H1 (cell line): ENCODE measurements at regions not wholly inside any gene's neighbourhood (a gene's known extent, or its start where the extent isn't known, plus 50 kb on each side); places are given as distances from the start of the nearest gene placed in this dataset.

Experiments
- CTCF ChIA-PET: fragments of 300-600 bp; sonication (Branson Sonifier 250); formaldehyde crosslinking; loops from one replicate; lab custom pipeline; 2021; ENCODE audit not compliant: partially characterized antibody; lab: Charles Lee
- POLR2A ChIA-PET: fragments of 300-600 bp; sonication (Branson Sonifier 250); formaldehyde crosslinking; loops from one replicate; lab custom pipeline; 2021; ENCODE audit warnings: inconsistent platforms; ENCODE audit not compliant: partially characterized antibody; lab: Charles Lee
- DNase-seq, 2 experiments: peaks; one replicate each; pipeline versions ENCODE4 v3.0.0 to v3.0.0-alpha.2; 2010 to 2022; ENCODE audit warnings: low spot score in 2 of 2, low read depth in 1 of 2, mixed read lengths in 1 of 2
- FAIRE-seq: peaks from 2 replicates; lab custom pipeline; 2011; peaks lifted over from hg19 to GRCh38; lab: Jason Lieb, UNC
- H2AFZ ChIP-seq: 2 replicates; pipeline ENCODE4 v1.8.1; 2012; ENCODE audit warnings: low read length, inconsistent platforms
- H2AK5ac ChIP-seq: 2 replicates; pipeline ENCODE4 v1.6.1; 2013; ENCODE audit warnings: low read depth, low read length
- H2BK120ac ChIP-seq: replicated peaks from 2 replicates; pipeline ENCODE3; 2013; ENCODE audit warnings: low read depth, low read length, inconsistent platforms
- H2BK12ac ChIP-seq: 2 replicates; pipeline ENCODE4 v1.6.1; 2013; ENCODE audit warnings: low read depth, low read length
- H2BK15ac ChIP-seq: 2 replicates; pipeline ENCODE4 v1.6.1; 2013; ENCODE audit warnings: low read length
- H2BK20ac ChIP-seq: 2 replicates; pipeline ENCODE4 v1.6.1; 2013; ENCODE audit warnings: low read length
- H2BK5ac ChIP-seq: 2 replicates; pipeline ENCODE4 v1.6.1; 2013; ENCODE audit warnings: low read depth, low read length
- H3K14ac ChIP-seq: 2 replicates; pipeline ENCODE4 v1.6.1; 2013; ENCODE audit warnings: inconsistent platforms; ENCODE audit not compliant: insufficient read length
- H3K18ac ChIP-seq: 2 replicates; pipeline ENCODE4 v1.6.1; 2013; ENCODE audit warnings: low read length; ENCODE audit errors: extremely low read depth
- H3K23ac ChIP-seq: 2 replicates; pipeline ENCODE4 v1.6.1; 2013; ENCODE audit warnings: inconsistent platforms; ENCODE audit not compliant: insufficient read length
- H3K23me2 ChIP-seq: 2 replicates; pipeline ENCODE4 v1.6.1; 2013; ENCODE audit warnings: low read depth, low read length
- H3K27ac ChIP-seq: 2 replicates; pipeline ENCODE4 v1.6.1; 2011; ENCODE audit warnings: low read depth, low read length, inconsistent platforms
- H3K27me3 ChIP-seq, 4 experiments: replicated peaks in 1 of 4; 1 replicate in 1 of 4; 2 replicates in 3 of 4; pipeline versions ENCODE4 v1.6.1 to v1.8.1; 2011 to 2013; ENCODE audit warnings: low read length in 3 of 4, mild to moderate bottlenecking in 3 of 4, inconsistent platforms in 2 of 4, mixed read lengths in 2 of 4, moderate library complexity in 1 of 4; ENCODE audit not compliant: control insufficient read depth in 3 of 4, insufficient read depth in 3 of 4; ENCODE audit errors: extremely low read depth in 1 of 4
- H3K36me3 ChIP-seq, 4 experiments: 2 replicates each; pipeline versions ENCODE4 v1.6.1 to v1.8.1; 2011 to 2013; ENCODE audit warnings: mild to moderate bottlenecking in 4 of 4, low read length in 3 of 4, moderate library complexity in 2 of 4, control low read depth in 1 of 4, inconsistent platforms in 1 of 4; ENCODE audit not compliant: insufficient read depth in 4 of 4, control insufficient read depth in 2 of 4
- H3K4ac ChIP-seq: replicated peaks from 2 replicates; pipeline ENCODE3; 2013; ENCODE audit warnings: low read length, low read depth, mixed read lengths, inconsistent platforms; ENCODE audit not compliant: insufficient read length
- H3K4me1 ChIP-seq, 4 experiments: replicated peaks in 1 of 4; 1 replicate in 1 of 4; 2 replicates in 3 of 4; pipeline versions ENCODE4 v1.6.1 to v1.8.1; 2011 to 2013; ENCODE audit warnings: low read length in 3 of 4, inconsistent platforms in 2 of 4, mixed read lengths in 1 of 4; ENCODE audit not compliant: insufficient read depth in 4 of 4, control insufficient read depth in 3 of 4
- H3K4me2 ChIP-seq, 2 experiments: 2 replicates each; pipeline versions ENCODE4 v1.6.1 to v1.8.1; 2011 to 2013; ENCODE audit warnings: low read depth in 2 of 2, low read length in 2 of 2, control low read depth in 1 of 2, inconsistent platforms in 1 of 2, mild to moderate bottlenecking in 1 of 2; ENCODE audit not compliant: insufficient read depth in 1 of 2
- H3K4me3 ChIP-seq, 4 experiments: fragments of 200-600, 300-600 bp in 1 of 4; sonication (generic), shearing (Covaris generic), sonication (Bioruptor Twin) in 1 of 4; 2 replicates each; pipeline versions ENCODE4 v1.5.1 to v1.8.1; 2011 to 2016; ENCODE audit warnings: low read length in 4 of 4, low read depth in 3 of 4, control low read depth in 2 of 4, inconsistent platforms in 2 of 4, mild to moderate bottlenecking in 2 of 4, mixed read lengths in 1 of 4, moderate library complexity in 1 of 4; ENCODE audit not compliant: insufficient read depth in 2 of 4; ENCODE audit errors: extremely low read depth in 1 of 4
- H3K56ac ChIP-seq: replicated peaks from 2 replicates; pipeline ENCODE3; 2013; ENCODE audit warnings: low read depth, mild to moderate bottlenecking, mixed read lengths, low read length, inconsistent platforms; ENCODE audit not compliant: insufficient read length
- H3K79me1 ChIP-seq: 2 replicates; pipeline ENCODE4 v1.6.1; 2013; ENCODE audit warnings: low read depth, low read length, control low read depth
- H3K79me2 ChIP-seq, 2 experiments: 2 replicates each; pipeline versions ENCODE4 v1.6.1 to v1.8.1; 2012 to 2013; ENCODE audit warnings: low read length in 2 of 2, mild to moderate bottlenecking in 2 of 2, inconsistent platforms in 1 of 2; ENCODE audit not compliant: insufficient read depth in 2 of 2, control insufficient read depth in 1 of 2
- H3K9ac ChIP-seq, 4 experiments: replicated peaks in 1 of 4; 1 replicate in 1 of 4; 2 replicates in 3 of 4; pipeline versions ENCODE4 v1.6.1 to v1.8.1; 2011 to 2013; ENCODE audit warnings: low read depth in 3 of 4, low read length in 3 of 4, control low read depth in 2 of 4, mild to moderate bottlenecking in 2 of 4, moderate library complexity in 2 of 4, inconsistent platforms in 1 of 4; ENCODE audit errors: extremely low read depth in 1 of 4
- H3K9me3 ChIP-seq, 2 experiments: 2 replicates each; pipeline versions ENCODE4 v1.6.1 to v1.8.1; 2012 to 2013; ENCODE audit warnings: mild to moderate bottlenecking in 2 of 2, moderate library complexity in 2 of 2, control low read depth in 1 of 2, inconsistent platforms in 1 of 2, low read depth in 1 of 2, low read length in 1 of 2, mixed read lengths in 1 of 2; ENCODE audit not compliant: insufficient read depth in 2 of 2
- H4K20me1 ChIP-seq, 2 experiments: replicated peaks in 1 of 2; 2 replicates each; pipeline versions ENCODE3 to v1.8.1; 2011 to 2013; ENCODE audit warnings: inconsistent platforms in 2 of 2, low read length in 2 of 2, mild to moderate bottlenecking in 1 of 2; ENCODE audit not compliant: insufficient read depth in 2 of 2, control insufficient read depth in 1 of 2
- H4K5ac ChIP-seq: 2 replicates; pipeline ENCODE4 v1.6.1; 2013; ENCODE audit warnings: low read length, low read depth, mixed read lengths, inconsistent platforms; ENCODE audit not compliant: insufficient read length
- H4K8ac ChIP-seq: 2 replicates; pipeline ENCODE4 v1.8.0; 2013; ENCODE audit warnings: mild to moderate bottlenecking, moderate library complexity, low read length, inconsistent platforms; ENCODE audit not compliant: insufficient read depth; ENCODE audit errors: extremely low read depth
- H4K91ac ChIP-seq: replicated peaks from 2 replicates; pipeline ENCODE3; 2013; ENCODE audit warnings: low read length, mixed read lengths, inconsistent platforms; ENCODE audit not compliant: insufficient read length
- ASH2L ChIP-seq: fragments of 200-600, 300-600 bp; sonication (generic); IDR thresholded peaks from one replicate; pipeline ENCODE4 v1.7.1; 2017; ENCODE audit warnings: low read length
- BACH1 ChIP-seq: IDR thresholded peaks from 2 replicates; pipeline ENCODE4 v1.6.1; 2012; ENCODE audit warnings: low read length, improper control_type of control experiment
- BCL11A ChIP-seq, 2 experiments: IDR thresholded peaks; one replicate each; pipeline ENCODE4 v1.6.1; 2011; ENCODE audit warnings: low read depth in 2 of 2, low read length in 2 of 2, mild to moderate bottlenecking in 2 of 2
- BRCA1 ChIP-seq: IDR thresholded peaks from 2 replicates; pipeline ENCODE4 v1.6.1; 2012; ENCODE audit warnings: low read depth, low read length, improper control_type of control experiment
- EGR1 ChIP-seq: IDR thresholded peaks from 2 replicates; pipeline ENCODE4 v1.6.1; 2011; ENCODE audit warnings: low read depth, low read length, borderline replicate concordance
- EP300 ChIP-seq, 2 experiments: IDR thresholded peaks; 1 replicate in 1 of 2; 2 replicates in 1 of 2; pipeline ENCODE4 v1.6.1; 2011 to 2012; ENCODE audit warnings: low read depth in 2 of 2, low read length in 2 of 2, mild to moderate bottlenecking in 2 of 2, borderline replicate concordance in 1 of 2, inconsistent platforms in 1 of 2, moderate library complexity in 1 of 2
- EZH2 ChIP-seq: fragments of 200-600 bp; sonication (generic); IDR thresholded peaks from 2 replicates; pipeline ENCODE4 v1.7.1; 2012; ENCODE audit warnings: low read depth, mild to moderate bottlenecking, moderate library complexity, low read length, inconsistent platforms; ENCODE audit not compliant: severe bottlenecking
- GTF2F1 ChIP-seq: IDR thresholded peaks from 2 replicates; pipeline ENCODE4 v1.6.1; 2012; ENCODE audit warnings: low read depth, low read length, improper control_type of control experiment, borderline replicate concordance
- KDM1A ChIP-seq: fragments of 200-600, 300-600 bp; sonication (generic); IDR thresholded peaks from 2 replicates; pipeline ENCODE4 v1.7.1; 2016; ENCODE audit warnings: mild to moderate bottlenecking, low read length, borderline replicate concordance
- NANOG ChIP-seq: IDR thresholded peaks from 2 replicates; pipeline ENCODE4 v1.6.1; 2011; ENCODE audit warnings: low read length, low read depth, mild to moderate bottlenecking, inconsistent platforms; ENCODE audit not compliant: insufficient read depth, poor library complexity, severe bottlenecking
- POLR2A ChIP-seq, 2 experiments: IDR thresholded peaks; 1 replicate in 1 of 2; 2 replicates in 1 of 2; pipeline ENCODE4 v1.6.1; 2011; ENCODE audit warnings: low read depth in 2 of 2, low read length in 2 of 2, mild to moderate bottlenecking in 2 of 2; ENCODE audit errors: control extremely low read depth in 1 of 2
- POLR2AphosphoS5 ChIP-seq: IDR thresholded peaks from 2 replicates; pipeline ENCODE4 v1.6.1; 2011; ENCODE audit warnings: low read depth, low read length
- SIRT6 ChIP-seq: IDR thresholded peaks from one replicate; pipeline ENCODE4 v1.7.1; 2012; ENCODE audit warnings: low read length, inconsistent platforms
- TCF12 ChIP-seq: IDR thresholded peaks from 2 replicates; pipeline ENCODE4 v1.6.1; 2011; ENCODE audit warnings: low read depth, mild to moderate bottlenecking, low read length
- WGBS, 2 experiments: shearing (Covaris generic) in 1 of 2; methylation state at CpG; one replicate each; pipeline versions ENCODE4 v1.1.6 to v1.1.7; 2013 to 2015; ENCODE audit warnings: low lambda C conversion rate in 2 of 2, mixed read lengths in 2 of 2, inconsistent platforms in 1 of 2, low coverage in 1 of 2, missing lambda C conversion rate in 1 of 2; ENCODE audit not compliant: insufficient replicate concordance in 2 of 2, insufficient coverage in 1 of 2, insufficient read length in 1 of 2; ENCODE audit errors: extremely low coverage in 1 of 2, missing lambda C conversion rate in 1 of 2; 5-methylcytosine and 5-hydroxymethylcytosine counted together

GRCh38 chr10:44832595-44833390 lies 78.3 kb upstream of the TMEM72 start:
- H4K20me1 ChIP-seq = no peaks in the 10 kb centered on the region
- POLR2A ChIA-PET = no interaction called here
- H2AFZ ChIP-seq = no peak overlapping the region
- DNase-seq (no peak), FAIRE-seq (no peak)
- H3K4me3 ChIP-seq = no peak overlapping the region
- no peaks in the 10 kb centered on the region for H3K79me2 ChIP-seq
- H2BK120ac ChIP-seq = no peak overlapping the region
- no peaks in the 10 kb centered on the region for H3K9me3 ChIP-seq
- no peak overlapping the region for H3K56ac ChIP-seq
- H4K8ac ChIP-seq = no peak overlapping the region
- H3K36me3 ChIP-seq = no peaks in the 10 kb centered on the region
- H3K4me2 ChIP-seq = no peak overlapping the region
- no peak overlapping the region for H2BK5ac ChIP-seq
- H3K4ac ChIP-seq = no peak overlapping the region
- no peak overlapping the region for H4K91ac ChIP-seq
- peaks cover 0 to 3% (median 0%) of the 10 kb centered on the region in 4 experiments; a peak in 1 of 7 replicates for H3K4me1 ChIP-seq
- H3K23ac ChIP-seq = no peak overlapping the region
- WGBS, 2 experiments = 91% methylated on average over 6 of the region's 6 CpGs; no CpG with 5 or more reads in 1 of the 2 experiments
- no peak overlapping the region for H2AK5ac ChIP-seq
- no peak overlapping the region for H2BK20ac ChIP-seq
- H3K27me3 ChIP-seq = no peaks in the 10 kb centered on the region; a peak in 2 of 7 replicates
- H3K18ac ChIP-seq = no peak overlapping the region
- no peak overlapping the region for H2BK15ac ChIP-seq
- CTCF ChIA-PET = interaction anchor here (0.9 kb wide), 1 partner anchor 40 kb away, joined by 3 read pairs; no protein-coding TSS in a partner anchor
- no peak overlapping the region for H4K5ac ChIP-seq
- H3K14ac ChIP-seq = no peak overlapping the region
- H3K27ac ChIP-seq = no peak overlapping the region
- H2BK12ac ChIP-seq = no peak overlapping the region
- no peak overlapping the region for H3K9ac ChIP-seq
- H3K79me1 ChIP-seq = no peaks in the 10 kb centered on the region
- H3K23me2 ChIP-seq = no peaks in the 10 kb centered on the region
- TF ChIP-seq EZH2 (no peak), BRCA1 (no peak), POLR2AphosphoS5 (no peak), GTF2F1 (no peak), NANOG (no peak), BACH1 (no peak), EGR1 (no peak), POLR2A (IDR thresholded peaks at IDR 0.05; ENCODE audit: control extremely low read depth in 1 of 2, low read depth in 2 of 2, low read length in 2 of 2) (no peak), EP300 (IDR thresholded peaks at IDR 0.05; ENCODE audit: borderline replicate concordance in 1 of 2, low read depth in 2 of 2, low read length in 2 of 2) (no peak), BCL11A (IDR thresholded peaks at IDR 0.05; ENCODE audit: low read depth in 2 of 2, low read length in 2 of 2) (no peak), ASH2L (no peak), SIRT6 (no peak), KDM1A (no peak), TCF12 (no peak)
